Astrocyte (in vitro differentiated cells and primary cell): ENCODE measurements at regions not wholly inside any gene's neighbourhood (a gene's known extent, or its start where the extent isn't known, plus 50 kb on each side); places are given as distances from the start of the nearest gene placed in this dataset.

ENCODE experiments used
- CTCF ChIP-seq: IDR thresholded peaks from 2 replicates; pipeline ENCODE4 v1.5.1; 2011; ENCODE audit warnings: low read depth, mild to moderate bottlenecking, inconsistent platforms, low read length, moderate library complexity; ENCODE audit not compliant: insufficient read depth
- EZH2 ChIP-seq: IDR thresholded peaks from 2 replicates; pipeline ENCODE4 v1.6.1; 2012; ENCODE audit warnings: mild to moderate bottlenecking, low read length, inconsistent platforms; ENCODE audit not compliant: insufficient read depth

- no peak for TF ChIP-seq CTCF
- TF ChIP-seq EZH2 = no peak
Observed at GRCh38 chr9:107190936-107191290, 92.2 kb upstream of the RAD23B start.
